Caki2 (cell line): ENCODE measurements at regions not wholly inside any gene's neighbourhood (a gene's known extent, or its start where the extent isn't known, plus 50 kb on each side); places are given as distances from the start of the nearest gene placed in this dataset.
"Not testable (repeated sequence)": the region's sequence is repeated elsewhere in the genome, so short reads cannot be mapped to it uniquely, and the experiment has no call there.

ENCODE experiments used
- DNase-seq: peaks from one replicate; pipeline ENCODE4 v3.0.0-alpha.2; 2015; ENCODE audit warnings: low read depth
- in situ Hi-C: cut with HindIII; loops from 2 replicates; pipeline ENCODE4 v1.10.0; 2016; ENCODE audit warnings: low sequenced_read_pairs, low pct_unique_long_range_greater_than_20kb, mixed read lengths

DNA sequence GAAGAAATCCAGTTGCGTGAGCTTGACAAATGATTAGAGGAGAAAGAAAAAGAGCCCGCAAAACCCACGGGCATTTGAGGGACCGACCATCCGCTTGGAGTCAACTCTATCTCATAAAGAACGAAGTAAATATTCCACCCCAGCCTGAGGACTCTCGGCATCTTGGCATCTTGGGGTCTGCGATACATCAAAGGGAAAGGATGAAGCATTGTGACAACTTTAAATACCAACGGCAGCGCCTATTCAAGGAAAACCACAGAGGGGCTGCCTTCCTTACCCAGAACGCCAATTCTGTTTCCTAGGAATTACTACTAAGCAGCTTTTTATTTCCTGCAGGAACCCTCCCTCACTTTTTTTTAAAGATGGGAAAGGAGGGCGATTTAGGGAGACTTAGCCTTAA is 152.2 kb downstream of the FOXL1 start:
- DNase-seq: no peak
- in situ Hi-C loops: no loop called here

DNA sequence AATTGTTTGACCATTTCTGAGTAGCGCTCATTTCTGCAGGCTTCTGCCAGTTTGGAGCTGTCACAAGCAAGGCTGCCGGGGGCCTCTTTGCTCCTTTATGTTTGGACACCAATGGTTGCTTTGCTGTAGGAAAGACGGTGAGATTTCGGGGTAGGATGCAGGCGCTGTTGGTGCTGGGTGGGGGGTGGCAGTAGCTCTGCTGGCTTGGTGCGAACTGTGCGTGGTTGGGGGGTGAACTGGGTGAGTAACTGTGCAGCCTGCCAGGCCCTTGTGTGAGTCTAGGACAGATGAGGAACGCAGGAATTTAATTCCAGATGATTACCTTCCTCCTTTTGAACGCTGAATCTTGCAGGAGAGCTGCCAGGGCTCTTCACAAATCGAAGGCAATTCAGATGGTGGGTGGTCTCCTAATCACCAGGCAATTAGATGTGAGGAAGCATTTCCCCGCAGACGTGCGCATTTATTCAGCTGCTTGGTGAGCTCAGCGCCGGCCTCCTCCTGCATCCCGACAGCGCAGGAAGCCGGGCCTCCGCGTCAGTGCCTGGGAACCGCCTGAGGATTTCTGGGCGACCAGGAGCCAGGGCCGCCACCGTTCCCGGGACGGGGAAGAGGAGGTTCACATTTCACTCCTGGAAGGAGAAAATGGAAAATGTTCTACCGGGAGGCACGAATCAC is 154.4 kb downstream of the FOXL1 start:
- in situ Hi-C loops: no loop called here
- no peak for DNase-seq

DNA sequence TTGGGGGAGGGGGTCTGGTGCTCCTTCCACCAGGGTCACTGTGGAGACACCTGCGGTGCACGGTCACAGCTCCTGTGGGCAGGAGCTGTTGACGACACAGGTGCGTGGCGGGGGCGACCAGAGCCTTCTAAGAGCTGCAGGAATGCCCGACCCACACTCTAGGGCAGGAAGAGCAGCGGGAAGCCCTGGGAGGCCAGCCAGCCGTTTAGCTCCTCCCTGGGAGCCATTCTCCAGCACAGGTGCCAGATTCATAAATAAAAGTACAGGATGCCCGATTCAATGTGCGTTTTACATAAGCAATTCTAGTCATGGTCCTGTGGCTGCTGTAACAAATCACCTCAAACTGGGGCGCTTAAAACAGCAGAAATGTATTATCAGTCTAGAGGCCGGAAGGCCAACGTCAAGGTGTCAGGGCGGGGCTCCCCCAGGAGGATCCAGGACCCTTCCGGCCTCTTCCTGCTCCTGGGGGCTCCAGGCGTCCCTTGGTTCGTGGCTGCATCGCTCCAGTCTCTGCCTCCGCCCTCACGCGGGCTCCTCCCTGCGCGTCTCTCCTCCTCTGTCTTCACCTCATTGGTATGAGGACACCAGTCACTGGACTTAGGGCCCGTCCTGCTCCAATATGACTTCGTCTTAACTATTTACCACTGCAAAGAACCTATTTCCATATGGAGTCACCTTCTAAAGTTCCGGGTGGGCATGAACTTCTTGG is 155.4 kb downstream of the FOXL1 start:
- no peak for DNase-seq
- in situ Hi-C loops: no loop called here

DNA sequence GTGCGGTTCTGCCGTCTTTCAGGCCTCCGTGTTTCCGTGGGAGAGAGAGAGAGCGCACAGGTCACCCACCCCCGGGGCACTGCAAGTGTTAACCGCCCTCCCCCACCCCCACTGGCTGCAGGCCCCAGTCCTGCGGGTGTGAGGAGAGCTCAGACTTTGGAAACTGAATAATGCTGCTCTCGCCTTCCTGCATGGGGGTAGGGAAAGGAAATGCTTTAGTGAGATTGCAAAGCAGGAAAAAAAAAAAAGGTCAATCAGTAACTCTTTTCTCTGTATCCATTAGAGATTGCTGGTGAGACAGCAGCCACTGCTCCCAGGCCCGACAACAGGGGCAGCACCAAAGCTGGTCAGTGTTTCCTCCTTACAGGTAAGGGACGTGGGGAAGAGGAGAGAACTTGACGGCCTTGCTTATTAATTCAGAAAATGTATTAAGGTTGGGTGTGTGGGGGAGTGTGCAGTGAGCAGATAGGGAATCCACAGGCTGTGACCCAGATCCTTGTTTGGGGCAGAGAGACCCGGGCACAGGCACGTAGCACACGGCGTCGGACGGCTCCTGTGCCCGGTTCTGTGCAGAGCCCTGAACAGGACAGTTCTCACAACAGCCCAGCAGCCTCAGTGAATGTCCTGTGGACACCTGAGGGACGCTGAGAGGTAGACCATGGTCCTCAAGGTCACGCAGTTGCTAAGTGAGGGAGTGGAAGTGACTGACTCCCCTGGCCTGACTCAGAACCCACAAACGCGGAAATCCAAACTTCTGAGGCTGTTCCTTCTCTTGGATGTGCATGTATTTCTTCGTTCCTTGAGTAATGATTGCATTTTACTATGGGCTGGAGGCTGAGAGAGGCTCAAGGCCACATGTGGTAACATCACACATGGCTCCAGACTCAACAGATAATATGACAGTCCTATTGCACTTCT is 156.5 kb downstream of the FOXL1 start:
- no peak for DNase-seq
- in situ Hi-C loops: no loop called here

DNA sequence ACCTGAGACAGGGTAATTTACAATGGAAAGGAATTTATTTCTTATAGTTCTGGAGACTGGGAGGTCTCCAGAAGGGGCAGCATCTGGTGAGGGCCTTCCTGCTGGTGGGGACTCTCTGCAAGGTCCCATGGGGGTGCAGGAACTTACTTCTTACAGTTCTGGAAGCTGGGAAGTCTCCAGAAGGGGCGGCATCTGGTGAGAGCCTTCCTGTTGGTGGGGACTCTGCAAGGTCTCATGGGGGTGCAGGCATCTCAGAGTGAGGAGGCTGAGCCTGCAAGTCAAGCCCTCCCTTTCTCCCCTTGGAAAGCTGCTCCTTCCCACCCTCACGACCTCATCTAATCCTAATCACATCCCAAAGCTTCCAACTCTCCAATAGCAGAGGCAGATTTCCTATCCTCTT is 157.4 kb downstream of the FOXL1 start:
- DNase-seq: no peak
- in situ Hi-C loops: no loop called here

DNA sequence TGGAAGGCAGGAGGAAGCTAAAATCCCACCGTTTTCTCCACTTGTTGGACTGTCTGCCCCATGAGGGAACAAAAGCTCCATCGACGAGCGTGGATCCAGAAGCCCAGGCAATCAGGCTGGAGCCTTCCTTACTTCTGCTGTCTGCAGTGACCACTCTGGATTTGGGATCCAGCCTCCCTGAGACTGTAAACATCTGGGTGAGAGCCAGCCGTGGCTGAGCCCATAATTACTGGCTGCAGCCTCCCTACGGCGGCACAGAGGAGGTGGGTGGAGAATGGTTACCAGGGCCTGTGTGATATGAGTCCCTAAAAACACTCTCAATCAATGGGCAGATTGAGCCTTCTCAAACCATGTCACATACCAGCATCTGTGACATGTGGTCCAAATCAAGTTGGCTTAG is 158.2 kb downstream of the FOXL1 start:
- no peak for DNase-seq
- in situ Hi-C loops: no loop called here

DNA sequence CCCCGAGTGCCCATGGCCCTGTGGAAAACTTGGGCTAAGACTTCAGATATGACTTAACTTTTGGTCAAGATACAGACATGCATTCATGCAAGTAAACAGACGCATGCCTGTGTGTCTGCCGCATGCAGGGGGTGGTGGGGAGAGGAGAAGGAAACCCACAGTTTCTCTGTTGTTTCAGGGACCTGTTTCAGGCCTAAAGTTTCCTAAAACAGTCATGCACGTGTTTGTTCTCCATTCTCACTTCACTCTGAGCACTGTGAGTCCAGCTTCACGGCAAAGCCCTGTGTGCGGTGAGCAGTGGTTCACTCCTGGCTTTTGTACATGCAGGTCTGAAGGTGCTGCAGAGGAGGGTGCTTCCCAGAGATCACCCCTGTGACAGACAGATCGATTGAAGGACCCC is 158.7 kb downstream of the FOXL1 start:
- no peak for DNase-seq
- in situ Hi-C loops: no loop called here

DNA sequence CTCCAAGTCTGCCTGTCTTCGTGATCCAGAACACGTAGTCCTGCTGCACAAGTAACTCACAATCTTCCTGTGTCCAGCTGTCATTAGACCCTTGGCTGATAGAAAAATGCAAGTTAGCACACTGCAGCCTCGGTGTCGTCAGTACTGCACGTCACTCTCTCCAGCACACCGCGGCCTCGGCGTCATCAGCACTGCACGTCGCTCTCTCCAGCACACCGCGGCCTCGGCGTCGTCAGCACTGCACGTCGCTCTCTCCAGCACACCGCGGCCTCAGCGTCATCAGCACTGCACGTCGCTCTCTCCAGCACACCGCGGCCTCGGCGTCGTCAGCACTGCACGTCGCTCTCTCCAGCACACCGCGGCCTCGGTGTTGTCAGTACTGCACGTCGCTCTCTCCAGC is 160.0 kb downstream of the FOXL1 start:
- DNase-seq, in situ Hi-C loops: not testable (repeated sequence)

DNA sequence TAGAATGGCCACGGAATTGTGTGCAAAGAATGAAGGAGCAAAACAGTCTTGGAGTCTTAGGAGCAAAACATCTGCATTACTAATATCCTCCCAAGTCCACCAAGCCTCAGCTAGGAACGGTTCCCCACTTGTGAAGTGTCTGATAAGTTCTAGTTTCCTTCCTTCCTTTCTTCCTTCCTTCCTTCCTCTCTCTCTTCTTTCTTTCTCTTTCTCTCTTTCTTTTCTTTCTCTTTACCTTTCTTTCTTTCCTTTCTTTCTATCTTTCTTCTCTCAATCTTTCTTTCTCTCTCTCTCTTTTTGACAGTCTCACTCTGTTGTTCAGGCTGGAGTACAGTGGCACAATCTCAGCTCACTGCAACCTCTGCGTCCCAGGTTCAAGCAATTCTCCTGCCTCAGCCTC is 160.8 kb downstream of the FOXL1 start:
- in situ Hi-C loops: no loop called here
- DNase-seq: no peak

DNA sequence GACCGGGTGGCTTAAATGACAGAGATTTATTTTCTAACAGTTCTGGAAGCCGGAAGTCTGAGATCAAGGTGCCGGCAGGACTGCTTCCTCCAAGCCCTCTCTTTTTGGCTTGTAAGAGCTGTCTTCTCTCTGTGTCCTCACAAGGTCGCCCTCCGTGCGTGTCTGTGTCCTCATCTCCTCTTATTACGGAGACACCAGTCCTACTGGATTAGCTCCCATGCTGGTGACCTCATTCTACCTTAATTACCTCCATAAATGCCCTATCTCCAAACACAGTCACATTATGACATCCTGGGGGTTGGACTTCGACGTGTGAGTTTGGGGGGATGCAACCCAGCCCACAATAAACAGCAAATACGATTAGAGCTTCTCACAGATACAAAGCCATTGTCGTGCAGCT is 161.5 kb downstream of the FOXL1 start:
- in situ Hi-C loops: no loop called here
- DNase-seq: no peak

DNA sequence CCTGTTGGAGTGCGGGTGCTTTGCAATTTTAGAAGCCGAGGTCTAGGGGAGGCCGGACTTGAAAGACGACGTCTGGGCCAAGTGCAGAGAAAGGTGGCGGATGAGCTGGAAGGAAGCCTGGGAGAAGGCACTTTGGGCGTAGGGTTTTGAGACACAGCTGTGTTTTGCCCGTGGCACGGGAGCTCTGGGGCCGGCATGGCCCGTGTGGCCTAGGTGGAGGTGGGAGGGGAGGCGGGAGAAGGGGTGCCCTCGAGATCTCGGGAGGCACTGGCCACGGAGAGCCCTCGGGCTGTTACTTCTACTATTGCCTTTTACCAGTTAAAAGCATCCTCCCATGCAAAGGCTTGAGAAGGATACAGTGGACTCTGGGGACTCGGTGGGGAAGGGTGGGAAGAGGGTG is 161.9 kb downstream of the FOXL1 start:
- in situ Hi-C loops: no loop called here
- no peak for DNase-seq

DNA sequence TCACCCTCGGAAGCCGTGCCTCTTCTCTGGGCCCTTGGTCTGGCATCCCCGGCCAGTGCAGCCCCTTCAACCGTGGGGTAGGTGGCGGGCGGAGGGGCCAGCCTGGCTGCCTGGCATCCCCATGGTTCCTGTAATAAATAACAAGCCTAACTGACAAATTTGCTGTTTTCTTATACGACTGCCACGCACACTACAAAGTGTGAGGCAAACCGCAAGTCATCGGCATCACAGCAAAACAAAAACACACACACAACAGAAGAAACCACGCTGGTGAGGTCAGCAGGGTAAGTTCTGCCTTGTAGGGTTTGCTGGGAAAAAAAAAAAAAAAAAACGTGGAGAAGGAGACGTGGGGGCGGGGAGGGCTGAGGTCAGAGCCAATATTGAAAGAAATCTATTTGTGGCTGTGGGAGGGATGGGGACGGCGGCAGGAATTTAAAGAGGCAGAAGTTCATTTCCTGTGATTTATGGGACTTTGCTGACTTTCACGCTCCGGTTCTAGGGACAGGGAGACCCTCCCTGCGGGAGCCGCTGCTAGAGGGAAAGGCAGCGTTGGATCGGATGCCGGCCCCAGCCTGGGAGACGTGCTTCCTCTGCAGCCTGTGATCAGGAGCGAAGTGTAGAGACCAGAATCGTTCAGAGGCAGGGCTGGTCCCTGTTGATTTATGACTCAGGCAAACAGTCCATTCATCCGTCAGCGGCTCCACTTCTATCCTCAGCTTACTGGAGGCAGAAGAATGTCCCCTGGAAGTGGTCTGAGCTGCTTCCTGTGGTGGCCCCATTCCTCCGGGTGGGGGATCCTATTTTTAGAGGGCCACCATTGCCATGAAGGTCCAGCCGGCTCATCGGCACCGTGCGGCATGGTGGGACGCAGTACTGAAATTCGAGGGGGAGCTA is 162.8 kb downstream of the FOXL1 start:
- peak; percentile 56 for DNase-seq
- in situ Hi-C loops: no loop called here

DNA sequence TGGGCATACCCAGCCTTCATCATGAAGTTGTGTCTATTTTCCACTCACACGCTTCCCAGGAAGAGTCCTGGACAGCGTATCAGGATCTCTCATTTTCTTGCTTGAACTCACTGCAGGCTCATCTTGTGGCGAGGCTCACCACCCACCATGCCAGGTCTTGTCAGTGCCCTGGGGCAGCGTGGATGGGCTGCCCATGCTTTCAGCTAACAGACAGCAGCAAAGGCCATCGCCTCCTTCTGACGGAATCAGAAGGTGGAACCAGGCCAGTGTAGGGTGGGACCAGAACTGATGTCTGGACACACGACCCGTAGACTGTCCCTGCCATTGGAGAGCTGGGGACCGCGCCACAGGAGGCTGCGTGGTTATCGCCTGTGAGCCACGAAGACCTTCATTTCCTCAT is 169.4 kb downstream of the FOXL1 start:
- no peak for DNase-seq
- in situ Hi-C loops: no loop called here

DNA sequence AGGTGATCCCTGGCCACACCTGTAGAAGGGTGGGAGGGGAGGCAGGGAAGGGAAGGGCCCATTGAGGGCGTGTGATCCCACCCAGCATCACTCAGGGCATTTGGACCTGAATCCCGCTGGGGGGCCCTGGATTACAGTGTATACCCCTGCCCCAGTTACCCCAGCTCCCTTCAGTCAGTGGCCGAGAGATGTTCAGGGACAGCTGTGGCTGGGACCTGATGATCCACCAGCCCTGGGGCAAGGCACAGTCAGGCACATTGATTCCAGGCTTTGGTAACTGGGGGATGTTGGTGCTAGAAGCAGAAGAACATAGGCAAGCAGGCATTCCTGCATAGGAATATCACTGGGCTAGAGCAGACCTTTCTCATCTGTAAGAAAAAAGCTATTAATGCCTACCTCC is 170.3 kb downstream of the FOXL1 start:
- in situ Hi-C loops: no loop called here
- no peak for DNase-seq

DNA sequence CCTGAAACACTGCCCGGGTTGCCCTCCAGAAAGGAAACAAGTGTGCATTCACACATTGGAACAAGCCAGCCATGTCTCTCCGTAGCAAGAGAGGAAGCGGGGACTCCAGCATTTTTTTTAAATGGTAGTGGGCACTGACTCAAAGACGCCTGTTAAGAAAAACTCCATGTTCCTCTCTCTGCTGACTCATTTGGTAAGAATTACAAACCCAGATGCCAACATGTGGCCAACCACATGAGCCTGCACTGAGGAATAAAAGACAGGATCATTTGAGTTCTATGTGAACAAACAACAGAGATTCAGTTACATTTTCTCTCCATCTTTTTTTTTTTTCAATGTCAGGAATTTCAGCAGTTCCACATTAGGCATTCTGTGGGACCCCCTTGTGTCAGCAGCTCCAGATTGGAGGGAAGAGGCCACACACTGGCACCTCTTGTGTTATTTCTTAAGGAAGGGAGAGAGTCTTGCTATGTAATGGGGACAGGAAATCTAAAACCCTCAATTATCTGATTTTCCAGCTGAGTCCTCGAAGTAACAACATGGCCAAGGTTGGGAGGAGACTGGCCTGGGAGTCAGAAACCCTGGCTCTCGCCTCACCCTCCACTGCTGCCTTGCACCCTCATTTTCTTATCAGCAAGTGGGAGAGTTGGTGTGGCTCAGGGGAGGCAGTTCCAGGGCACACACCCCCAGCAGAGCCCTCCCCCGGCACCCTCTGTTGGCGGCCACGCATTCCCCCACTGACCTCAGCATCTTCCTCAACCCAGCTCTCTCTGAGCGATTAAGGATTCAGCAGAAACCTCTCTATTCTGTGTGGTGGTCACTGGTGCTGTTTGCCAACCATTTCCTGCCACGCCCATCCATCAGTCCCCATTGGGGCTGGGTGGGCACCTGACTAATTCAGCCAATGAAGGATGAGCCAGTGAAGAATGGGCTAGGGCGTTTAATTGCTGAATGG is 173.0 kb downstream of the FOXL1 start:
- peak; percentile 69 for DNase-seq
- in situ Hi-C loops: no loop called here

DNA sequence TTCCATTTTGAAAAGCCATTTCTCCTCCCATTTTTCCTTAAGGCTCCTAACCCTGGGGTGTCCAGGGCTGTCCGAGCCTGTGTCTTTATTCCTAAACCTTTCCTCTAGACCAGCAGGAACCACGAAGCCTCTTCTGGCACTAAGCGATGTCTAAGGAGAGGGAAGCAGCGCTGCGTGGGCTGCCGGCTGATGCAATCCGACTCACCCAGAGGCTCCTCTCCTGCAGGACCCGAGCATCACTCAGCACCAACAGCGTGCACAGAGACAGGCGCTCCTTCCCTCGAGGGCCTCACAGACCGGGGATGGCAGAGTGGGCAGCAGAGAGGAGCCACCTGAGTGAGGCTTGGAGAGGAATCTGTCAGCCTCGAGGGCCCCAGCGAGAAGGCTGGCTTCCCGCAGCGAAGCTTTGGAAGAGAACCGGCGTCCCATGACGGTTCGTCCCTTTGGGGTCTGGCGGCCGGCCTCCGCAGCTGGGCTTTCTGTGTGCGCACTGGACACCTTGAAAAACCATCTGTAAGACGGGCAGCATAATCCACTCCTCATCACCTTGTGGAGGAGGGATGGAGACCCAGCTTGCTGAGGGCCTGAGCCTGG is 174.3 kb downstream of the FOXL1 start:
- in situ Hi-C loops: no loop called here
- no peak for DNase-seq

DNA sequence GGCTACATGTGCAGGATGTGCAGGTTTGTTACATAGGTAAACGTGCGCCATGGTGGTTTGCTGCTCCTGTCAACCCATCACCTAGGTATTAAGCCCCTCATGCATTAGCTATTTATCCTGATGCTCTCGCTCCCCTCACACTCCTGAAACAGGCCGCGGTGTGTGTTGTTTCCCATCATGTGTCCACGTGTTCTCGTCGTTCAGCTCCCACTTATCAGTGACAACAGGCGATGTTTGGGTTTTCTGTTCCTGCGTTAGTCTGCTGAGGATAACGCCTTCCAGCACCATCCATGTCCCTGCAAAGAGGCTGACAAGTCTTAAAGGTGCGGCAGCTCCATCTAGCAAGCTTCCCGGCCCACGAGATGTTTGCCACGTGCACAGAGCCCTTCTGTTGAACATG is 175.1 kb downstream of the FOXL1 start:
- in situ Hi-C loops: no loop called here
- DNase-seq: no peak
